Memory B cell (primary cell): ENCODE measurements at regions not wholly inside any gene's neighbourhood (a gene's known extent, or its start where the extent isn't known, plus 50 kb on each side); places are given as distances from the start of the nearest gene placed in this dataset.
A peak's percentile ranks its signal among the peaks of the same experiment; 100 is the strongest.
"Not testable (repeated sequence)": the region's sequence is repeated elsewhere in the genome, so short reads cannot be mapped to it uniquely, and the experiment has no call there.

ENCODE experiments used
- ATAC-seq: fragments of 150-1000 bp; cut with Tn5 transposase; 2 replicates; pipeline ENCODE4 v1.10.0; 2021; ENCODE audit warnings: low read depth, mild to moderate bottlenecking, moderate library complexity
- DNase-seq, 2 donors: peaks; one replicate each; pipeline ENCODE4 v3.0.0; 2022; ENCODE audit warnings: low spot score in 2 of 2
- H3K27ac Mint-ChIP-seq: one replicate; pipeline ENCODE4 v1.8.0; 2022; ENCODE audit warnings: mild to moderate bottlenecking, moderate library complexity, mixed read lengths
- H3K27me3 Mint-ChIP-seq: one replicate; pipeline ENCODE4 v1.8.0; 2022; ENCODE audit warnings: mixed read lengths
- H3K36me3 Mint-ChIP-seq: one replicate; pipeline ENCODE4 v1.8.0; 2022; ENCODE audit warnings: mild to moderate bottlenecking, mixed read lengths
- H3K4me1 Mint-ChIP-seq: one replicate; pipeline ENCODE4 v1.8.0; 2022; ENCODE audit warnings: mixed read lengths
- H3K4me3 Mint-ChIP-seq: one replicate; pipeline ENCODE4 v1.8.0; 2022; ENCODE audit warnings: mild to moderate bottlenecking, moderate library complexity, mixed read lengths
- H3K9me3 Mint-ChIP-seq: one replicate; pipeline ENCODE4 v1.8.0; 2022; ENCODE audit warnings: mixed read lengths

- H3K4me1 Mint-ChIP-seq, H3K4me3 Mint-ChIP-seq, H3K36me3 Mint-ChIP-seq, ATAC-seq, H3K27me3 Mint-ChIP-seq, DNase-seq, H3K27ac Mint-ChIP-seq, H3K9me3 Mint-ChIP-seq: not testable (repeated sequence)
Observed at GRCh38 chrX:123788193-123788592, 55.3 kb upstream of the THOC2 start.

GRCh38 chrX:123788744-123789143 is 55.9 kb upstream of the THOC2 start:
- ATAC-seq: no peak
- no peaks in the 10 kb centered on the region for H3K9me3 Mint-ChIP-seq

GRCh38 chrX:123797543-123798447 is 62.1 kb upstream of the XIAP start:
- Mint-ChIP-seq H3K4me3 (no peak overlapping the region), H3K27ac (no peak overlapping the region), H3K4me1 (peaks cover 2% of the 10 kb centered on the region), H3K9me3 (no peaks in the 10 kb centered on the region), H3K36me3 (no peaks in the 10 kb centered on the region), H3K27me3 (no peaks in the 10 kb centered on the region)
- DNase-seq: no peak
- ATAC-seq: no peak

More at GRCh38 chrX:123788744-123789143, 55.9 kb upstream of the THOC2 start:
- no peak overlapping the region for H3K4me3 Mint-ChIP-seq
- peaks cover 4% of the 10 kb centered on the region for H3K27me3 Mint-ChIP-seq
- DNase-seq: no peak
- H3K4me1 Mint-ChIP-seq: peaks cover 3% of the 10 kb centered on the region
- H3K36me3 Mint-ChIP-seq: no peaks in the 10 kb centered on the region
- no peak overlapping the region for H3K27ac Mint-ChIP-seq

- H3K36me3 Mint-ChIP-seq, H3K9me3 Mint-ChIP-seq, H3K27ac Mint-ChIP-seq, ATAC-seq, H3K27me3 Mint-ChIP-seq, H3K4me1 Mint-ChIP-seq, H3K4me3 Mint-ChIP-seq, DNase-seq: not testable (repeated sequence)
Observed at GRCh38 chrX:123798706-123799430, 61.0 kb upstream of the XIAP start.

GRCh38 chrX:123801901-123802300 is 58.0 kb upstream of the XIAP start:
- H3K27me3 Mint-ChIP-seq: no peaks in the 10 kb centered on the region
- no peaks in the 10 kb centered on the region for H3K36me3 Mint-ChIP-seq
- no peak for DNase-seq
- H3K27ac Mint-ChIP-seq: no peak overlapping the region
- no peak for ATAC-seq
- no peak overlapping the region for H3K4me3 Mint-ChIP-seq
- H3K9me3 Mint-ChIP-seq: no peaks in the 10 kb centered on the region
- peaks cover 4% of the 10 kb centered on the region for H3K4me1 Mint-ChIP-seq

GRCh38 chrX:123803331-123803983 is 56.4 kb upstream of the XIAP start:
- H3K4me3 Mint-ChIP-seq: no peak overlapping the region
- peak overlapping the region; percentile 29 for H3K27ac Mint-ChIP-seq
- ATAC-seq (peak; percentile 71), DNase-seq (no peak)
- H3K27me3 Mint-ChIP-seq: no peaks in the 10 kb centered on the region
- no peaks in the 10 kb centered on the region for H3K36me3 Mint-ChIP-seq
- peaks cover 4% of the 10 kb centered on the region for H3K4me1 Mint-ChIP-seq
- H3K9me3 Mint-ChIP-seq: no peaks in the 10 kb centered on the region

- not testable (repeated sequence) for H3K4me1 Mint-ChIP-seq, H3K4me3 Mint-ChIP-seq, H3K27ac Mint-ChIP-seq, H3K27me3 Mint-ChIP-seq, H3K9me3 Mint-ChIP-seq, ATAC-seq, H3K36me3 Mint-ChIP-seq, DNase-seq
Observed at GRCh38 chrX:123803984-123804365, 55.9 kb upstream of the XIAP start.

GRCh38 chrX:123807835-123808416 is 51.9 kb upstream of the XIAP start:
- DNase-seq: no peak
- no peak overlapping the region for H3K27ac Mint-ChIP-seq
- peaks cover 2% of the 10 kb centered on the region for H3K27me3 Mint-ChIP-seq
- H3K36me3 Mint-ChIP-seq: peaks cover 1% of the 10 kb centered on the region
- ATAC-seq: no peak
- H3K9me3 Mint-ChIP-seq: no peaks in the 10 kb centered on the region
- H3K4me3 Mint-ChIP-seq: no peak overlapping the region
- H3K4me1 Mint-ChIP-seq: peaks cover 3% of the 10 kb centered on the region

- DNase-seq (no peak), ATAC-seq (no peak)
- Mint-ChIP-seq H3K27me3 (peaks cover 2% of the 10 kb centered on the region), H3K4me3 (no peak overlapping the region), H3K4me1 (no peaks in the 10 kb centered on the region), H3K9me3 (no peaks in the 10 kb centered on the region), H3K36me3 (peaks cover 1% of the 10 kb centered on the region), H3K27ac (no peak overlapping the region)
Observed at GRCh38 chrX:123809854-123810375, 49.9 kb upstream of the XIAP start.
